ENCODE measurements at regions not wholly inside any gene's neighbourhood (a gene's known extent, or its start where the extent isn't known, plus 50 kb on each side); places are given as distances from the start of the nearest gene placed in this dataset.

DNA sequence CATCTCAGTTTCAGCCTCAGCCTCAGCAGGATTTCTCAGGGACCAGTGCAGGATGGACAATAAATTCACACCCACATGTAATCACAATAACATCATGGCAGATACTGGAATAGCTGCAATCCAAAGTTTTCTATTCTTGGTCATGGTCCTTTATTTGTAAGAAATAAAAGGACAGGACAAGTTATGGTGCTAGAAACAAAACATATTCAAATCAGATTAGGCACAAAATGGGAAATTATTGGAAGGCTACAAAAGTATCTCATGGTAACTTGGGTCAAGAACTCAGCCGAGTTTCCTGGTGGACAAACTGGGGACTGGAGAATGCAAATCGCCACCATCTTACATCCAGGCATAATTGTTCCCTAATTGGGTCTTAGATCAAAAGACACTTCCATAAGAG lies 1768.2 kb upstream of the WWC1 start:
- TF ChIP-seq EZH2 (IDR thresholded peaks at IDR 0.05; ENCODE audit: borderline replicate concordance, low read length) = no peak
- TF ChIP-seq, protein P1, sequence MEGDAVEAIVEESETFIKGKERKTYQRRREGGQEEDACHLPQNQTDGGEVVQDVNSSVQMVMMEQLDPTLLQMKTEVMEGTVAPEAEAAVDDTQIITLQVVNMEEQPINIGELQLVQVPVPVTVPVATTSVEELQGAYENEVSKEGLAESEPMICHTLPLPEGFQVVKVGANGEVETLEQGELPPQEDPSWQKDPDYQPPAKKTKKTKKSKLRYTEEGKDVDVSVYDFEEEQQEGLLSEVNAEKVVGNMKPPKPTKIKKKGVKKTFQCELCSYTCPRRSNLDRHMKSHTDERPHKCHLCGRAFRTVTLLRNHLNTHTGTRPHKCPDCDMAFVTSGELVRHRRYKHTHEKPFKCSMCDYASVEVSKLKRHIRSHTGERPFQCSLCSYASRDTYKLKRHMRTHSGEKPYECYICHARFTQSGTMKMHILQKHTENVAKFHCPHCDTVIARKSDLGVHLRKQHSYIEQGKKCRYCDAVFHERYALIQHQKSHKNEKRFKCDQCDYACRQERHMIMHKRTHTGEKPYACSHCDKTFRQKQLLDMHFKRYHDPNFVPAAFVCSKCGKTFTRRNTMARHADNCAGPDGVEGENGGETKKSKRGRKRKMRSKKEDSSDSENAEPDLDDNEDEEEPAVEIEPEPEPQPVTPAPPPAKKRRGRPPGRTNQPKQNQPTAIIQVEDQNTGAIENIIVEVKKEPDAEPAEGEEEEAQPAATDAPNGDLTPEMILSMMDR (IDR thresholded peaks at IDR 0.05; ENCODE audit: low read length) = no peak
- Histone ChIP-seq H3K9ac (ENCODE audit: low read length) (no peak overlapping the region), H2AFZ (ENCODE audit: low read length) (no peak overlapping the region), H4K20me1 (ENCODE audit: insufficient read depth, low read length) (no peaks in the 10 kb centered on the region), H3K4me3 (ENCODE audit: low read depth, low read length, poor library complexity, severe bottlenecking) (no peak overlapping the region), H3F3A (ENCODE audit: insufficient read depth, low read length) (no peaks in the 10 kb centered on the region), H3K79me2 (ENCODE audit: insufficient read depth, low read length) (no peaks in the 10 kb centered on the region), H3K36me3 (ENCODE audit: insufficient read depth, low read length) (no peaks in the 10 kb centered on the region), H3K27ac (ENCODE audit: low read depth, low read length, poor library complexity, severe bottlenecking) (no peak overlapping the region), H3K9me2 (ENCODE audit: low read depth, low read length) (no peaks in the 10 kb centered on the region), H3K9me3 (ENCODE audit: low read length) (no peaks in the 10 kb centered on the region), H3K27me3 (ENCODE audit: insufficient read depth, low read length) (no peaks in the 10 kb centered on the region), H3K4me1 (ENCODE audit: insufficient read depth, low read length, severe bottlenecking) (no peaks in the 10 kb centered on the region), H3K4me2 (ENCODE audit: low read length) (no peak overlapping the region)

DNA sequence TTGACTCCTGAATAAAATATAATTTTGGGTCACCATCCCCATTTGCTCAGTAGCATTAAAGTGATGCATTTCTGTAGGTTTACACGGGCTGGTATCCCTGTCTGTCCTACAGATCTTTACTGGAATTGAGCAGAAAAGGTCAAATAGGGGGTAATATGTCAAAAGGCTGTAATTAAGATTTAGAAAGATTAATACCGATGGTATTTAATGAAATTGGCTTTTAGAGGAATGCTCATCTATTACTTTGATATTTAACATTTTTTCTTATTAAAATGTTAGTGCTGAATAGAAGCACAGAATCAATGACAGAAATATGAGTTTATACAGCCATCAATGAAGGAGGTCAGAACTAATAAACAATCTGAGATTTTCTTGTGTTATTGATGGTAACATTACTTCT lies 1762.2 kb upstream of the WWC1 start:
- Histone ChIP-seq H3K9me2 (ENCODE audit: low read depth, low read length) (no peaks in the 10 kb centered on the region), H4K20me1 (ENCODE audit: insufficient read depth, low read length) (no peaks in the 10 kb centered on the region), H3K9ac (ENCODE audit: low read length) (no peak overlapping the region), H3K9me3 (ENCODE audit: low read length) (no peaks in the 10 kb centered on the region), H3K4me3 (ENCODE audit: low read depth, low read length, poor library complexity, severe bottlenecking) (no peak overlapping the region), H3K27ac (ENCODE audit: low read depth, low read length, poor library complexity, severe bottlenecking) (no peak overlapping the region), H2AFZ (ENCODE audit: low read length) (no peak overlapping the region), H3K36me3 (ENCODE audit: insufficient read depth, low read length) (no peaks in the 10 kb centered on the region), H3K4me2 (ENCODE audit: low read length) (no peak overlapping the region), H3K27me3 (ENCODE audit: insufficient read depth, low read length) (no peaks in the 10 kb centered on the region), H3K79me2 (ENCODE audit: insufficient read depth, low read length) (no peaks in the 10 kb centered on the region), H3F3A (ENCODE audit: insufficient read depth, low read length) (no peaks in the 10 kb centered on the region), H3K4me1 (ENCODE audit: insufficient read depth, low read length, severe bottlenecking) (no peaks in the 10 kb centered on the region)
- TF ChIP-seq, protein P1 (IDR thresholded peaks at IDR 0.05; ENCODE audit: low read length) = no peak
- no peak for TF ChIP-seq EZH2 (IDR thresholded peaks at IDR 0.05; ENCODE audit: borderline replicate concordance, low read length)

DNA sequence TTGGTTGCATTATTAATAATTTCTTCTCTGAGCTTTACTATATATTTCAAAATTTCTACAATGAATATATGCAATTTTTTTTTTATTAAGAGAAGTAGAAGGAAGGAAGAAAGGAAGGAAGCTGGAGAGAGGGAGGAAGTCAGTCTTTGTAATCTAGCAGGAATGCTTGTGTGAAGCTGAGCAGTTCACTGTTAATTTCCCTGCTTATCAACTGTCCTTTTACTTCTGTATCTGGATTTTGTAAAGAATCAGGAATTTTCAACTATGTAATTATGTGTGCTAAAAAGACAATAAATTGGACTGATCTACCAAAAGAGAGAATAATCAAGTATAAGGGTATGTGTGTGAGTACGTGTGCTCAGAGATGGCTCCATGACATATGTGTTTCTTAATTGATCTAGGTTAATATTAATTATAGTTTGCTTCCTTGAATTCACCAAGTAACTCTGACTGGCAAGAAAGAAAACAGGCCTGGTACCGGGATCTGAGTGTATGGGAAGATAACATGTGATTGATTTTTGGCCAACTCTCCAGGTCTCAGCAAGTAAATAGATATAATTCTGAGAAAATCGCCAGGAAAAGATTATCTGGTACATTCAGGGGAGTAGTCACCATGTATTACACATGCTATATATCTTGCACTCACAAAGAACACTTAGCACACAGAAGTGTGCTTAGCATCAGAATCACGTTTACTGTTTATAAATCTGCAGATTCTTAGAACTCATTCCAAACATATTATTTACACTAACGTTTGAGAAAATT lies 1758.8 kb upstream of the WWC1 start:
- H3K9me3 ChIP-seq (ENCODE audit: low read length) = no peaks in the 10 kb centered on the region
- no peak overlapping the region for H3K4me3 ChIP-seq (ENCODE audit: low read depth, low read length, poor library complexity, severe bottlenecking)
- H3K4me2 ChIP-seq (ENCODE audit: low read length) = no peak overlapping the region
- no peaks in the 10 kb centered on the region for H3K27me3 ChIP-seq (ENCODE audit: insufficient read depth, low read length)
- H3K27ac ChIP-seq (ENCODE audit: low read depth, low read length, poor library complexity, severe bottlenecking) = no peak overlapping the region
- H3K79me2 ChIP-seq (ENCODE audit: insufficient read depth, low read length) = no peaks in the 10 kb centered on the region
- H3F3A ChIP-seq (ENCODE audit: insufficient read depth, low read length) = no peaks in the 10 kb centered on the region
- no peaks in the 10 kb centered on the region for H3K4me1 ChIP-seq (ENCODE audit: insufficient read depth, low read length, severe bottlenecking)
- H4K20me1 ChIP-seq (ENCODE audit: insufficient read depth, low read length) = no peaks in the 10 kb centered on the region
- no peaks in the 10 kb centered on the region for H3K9me2 ChIP-seq (ENCODE audit: low read depth, low read length)
- TF ChIP-seq, protein P1 (IDR thresholded peaks at IDR 0.05; ENCODE audit: low read length) = no peak
- no peak for TF ChIP-seq EZH2 (IDR thresholded peaks at IDR 0.05; ENCODE audit: borderline replicate concordance, low read length)
- H2AFZ ChIP-seq (ENCODE audit: low read length) = no peak overlapping the region
- no peaks in the 10 kb centered on the region for H3K36me3 ChIP-seq (ENCODE audit: insufficient read depth, low read length)
- H3K9ac ChIP-seq (ENCODE audit: low read length) = no peak overlapping the region
